Astrocyte of the cerebellum (primary cell): ENCODE measurements at regions not wholly inside any gene's neighbourhood (a gene's known extent, or its start where the extent isn't known, plus 50 kb on each side); places are given as distances from the start of the nearest gene placed in this dataset.

Experiments
- DNase-seq: peaks from one replicate; pipeline ENCODE4 v3.0.0-alpha.2; 2011; ENCODE audit warnings: low read depth
- H3K4me3 ChIP-seq: 2 replicates; pipeline ENCODE4 v1.5.1; 2011; ENCODE audit warnings: mild to moderate bottlenecking, low read depth, low read length, moderate library complexity
- in situ Hi-C: cut with HindIII; loops from 2 replicates; pipeline ENCODE4 v1.10.0; 2017; ENCODE audit warnings: low sequenced_read_pairs
- TF ChIP-seq, protein P1 (sequence below): IDR thresholded peaks from 2 replicates; pipeline ENCODE4 v1.5.1; 2012; ENCODE audit warnings: low read length, low read depth, moderate library complexity, mild to moderate bottlenecking; ENCODE audit errors: missing control alignments

DNA sequence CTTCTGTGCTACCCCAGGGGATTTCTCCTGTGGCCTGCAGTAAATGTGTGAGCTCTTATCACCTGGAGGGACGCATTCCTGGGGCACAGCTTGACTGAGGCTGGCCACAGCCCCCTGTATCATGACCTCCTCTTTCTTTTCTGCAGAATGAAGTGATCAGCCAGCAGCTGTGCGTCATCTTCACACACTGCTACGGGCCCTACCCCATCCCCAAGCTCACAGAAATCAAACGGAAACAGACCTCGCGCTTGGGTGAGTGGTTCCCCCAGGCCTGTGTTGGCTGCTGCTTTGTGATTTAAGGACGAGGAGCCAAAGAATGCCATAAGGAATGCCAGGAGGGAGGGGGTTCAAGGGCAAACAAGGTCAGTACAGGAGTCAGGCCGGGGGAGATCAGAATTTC, 50.5 kb upstream of the PWP1 start:
- no peak for DNase-seq
- TF ChIP-seq, protein P1, sequence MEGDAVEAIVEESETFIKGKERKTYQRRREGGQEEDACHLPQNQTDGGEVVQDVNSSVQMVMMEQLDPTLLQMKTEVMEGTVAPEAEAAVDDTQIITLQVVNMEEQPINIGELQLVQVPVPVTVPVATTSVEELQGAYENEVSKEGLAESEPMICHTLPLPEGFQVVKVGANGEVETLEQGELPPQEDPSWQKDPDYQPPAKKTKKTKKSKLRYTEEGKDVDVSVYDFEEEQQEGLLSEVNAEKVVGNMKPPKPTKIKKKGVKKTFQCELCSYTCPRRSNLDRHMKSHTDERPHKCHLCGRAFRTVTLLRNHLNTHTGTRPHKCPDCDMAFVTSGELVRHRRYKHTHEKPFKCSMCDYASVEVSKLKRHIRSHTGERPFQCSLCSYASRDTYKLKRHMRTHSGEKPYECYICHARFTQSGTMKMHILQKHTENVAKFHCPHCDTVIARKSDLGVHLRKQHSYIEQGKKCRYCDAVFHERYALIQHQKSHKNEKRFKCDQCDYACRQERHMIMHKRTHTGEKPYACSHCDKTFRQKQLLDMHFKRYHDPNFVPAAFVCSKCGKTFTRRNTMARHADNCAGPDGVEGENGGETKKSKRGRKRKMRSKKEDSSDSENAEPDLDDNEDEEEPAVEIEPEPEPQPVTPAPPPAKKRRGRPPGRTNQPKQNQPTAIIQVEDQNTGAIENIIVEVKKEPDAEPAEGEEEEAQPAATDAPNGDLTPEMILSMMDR, result no peak
- in situ Hi-C loops, result no loop called here
- H3K4me3 ChIP-seq, result no peak overlapping the region
